ENCODE measurements at regions not wholly inside any gene's neighbourhood (a gene's known extent, or its start where the extent isn't known, plus 50 kb on each side); places are given as distances from the start of the nearest gene placed in this dataset.

GRCh38 chr6:15901141-15902115 lies 227.5 kb upstream of the MYLIP start:
- TF ChIP-seq POLR2A (IDR thresholded peaks at IDR 0.05) (no peak), CTCF (IDR thresholded peaks at IDR 0.05) (no peak)

Data from uterus (tissue), 2 donors.